22Rv1 (cell line): ENCODE measurements at regions not wholly inside any gene's neighbourhood (a gene's known extent, or its start where the extent isn't known, plus 50 kb on each side); places are given as distances from the start of the nearest gene placed in this dataset.

Experiments
- H3K27ac ChIP-seq: fragments of 450-650 bp; 2 replicates; pipeline ENCODE4 v1.5.1; 2017
- ZFX ChIP-seq: fragments of 450-650 bp; IDR thresholded peaks from 2 replicates; pipeline ENCODE4 v1.6.1; 2017; ENCODE audit warnings: antibody characterized with exemption, borderline replicate concordance
- TF ChIP-seq, protein P1 (sequence below): fragments of 450-650 bp; IDR thresholded peaks from 2 replicates; pipeline ENCODE4 v1.5.1; 2017; ENCODE audit warnings: mild to moderate bottlenecking

DNA sequence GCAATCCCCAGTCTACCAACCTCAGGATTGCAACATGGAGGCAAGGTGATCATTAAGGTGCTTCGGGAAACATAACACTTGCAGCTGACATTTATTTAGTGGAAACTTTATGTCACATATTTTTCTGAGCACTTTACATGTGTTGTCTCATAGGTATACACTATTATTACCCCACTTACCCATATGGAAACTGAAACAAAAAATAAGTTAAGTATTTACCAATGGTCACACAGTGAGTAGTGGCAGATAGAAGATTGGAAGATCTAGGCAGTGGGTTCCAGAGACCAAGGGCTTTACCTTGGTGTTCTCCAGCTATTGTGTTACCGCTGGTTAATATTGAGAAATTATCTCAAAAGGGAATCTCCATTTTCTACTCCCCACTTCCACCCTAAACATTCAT, 1279.1 kb upstream of the SORCS1 start:
- no peak overlapping the region for H3K27ac ChIP-seq
- TF ChIP-seq ZFX = no peak
- TF ChIP-seq, protein P1, sequence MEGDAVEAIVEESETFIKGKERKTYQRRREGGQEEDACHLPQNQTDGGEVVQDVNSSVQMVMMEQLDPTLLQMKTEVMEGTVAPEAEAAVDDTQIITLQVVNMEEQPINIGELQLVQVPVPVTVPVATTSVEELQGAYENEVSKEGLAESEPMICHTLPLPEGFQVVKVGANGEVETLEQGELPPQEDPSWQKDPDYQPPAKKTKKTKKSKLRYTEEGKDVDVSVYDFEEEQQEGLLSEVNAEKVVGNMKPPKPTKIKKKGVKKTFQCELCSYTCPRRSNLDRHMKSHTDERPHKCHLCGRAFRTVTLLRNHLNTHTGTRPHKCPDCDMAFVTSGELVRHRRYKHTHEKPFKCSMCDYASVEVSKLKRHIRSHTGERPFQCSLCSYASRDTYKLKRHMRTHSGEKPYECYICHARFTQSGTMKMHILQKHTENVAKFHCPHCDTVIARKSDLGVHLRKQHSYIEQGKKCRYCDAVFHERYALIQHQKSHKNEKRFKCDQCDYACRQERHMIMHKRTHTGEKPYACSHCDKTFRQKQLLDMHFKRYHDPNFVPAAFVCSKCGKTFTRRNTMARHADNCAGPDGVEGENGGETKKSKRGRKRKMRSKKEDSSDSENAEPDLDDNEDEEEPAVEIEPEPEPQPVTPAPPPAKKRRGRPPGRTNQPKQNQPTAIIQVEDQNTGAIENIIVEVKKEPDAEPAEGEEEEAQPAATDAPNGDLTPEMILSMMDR = no peak

GRCh38 chr10:108439397-108439796, 1274.9 kb upstream of the SORCS1 start:
- H3K27ac ChIP-seq = no peak overlapping the region
- TF ChIP-seq, protein P1 = no peak
- TF ChIP-seq ZFX = no peak

- H3K27ac ChIP-seq = no peak overlapping the region
- no peak for TF ChIP-seq ZFX
- TF ChIP-seq, protein P1 = no peak
Measured at GRCh38 chr10:108436096-108436495, 1271.6 kb upstream of the SORCS1 start.

DNA sequence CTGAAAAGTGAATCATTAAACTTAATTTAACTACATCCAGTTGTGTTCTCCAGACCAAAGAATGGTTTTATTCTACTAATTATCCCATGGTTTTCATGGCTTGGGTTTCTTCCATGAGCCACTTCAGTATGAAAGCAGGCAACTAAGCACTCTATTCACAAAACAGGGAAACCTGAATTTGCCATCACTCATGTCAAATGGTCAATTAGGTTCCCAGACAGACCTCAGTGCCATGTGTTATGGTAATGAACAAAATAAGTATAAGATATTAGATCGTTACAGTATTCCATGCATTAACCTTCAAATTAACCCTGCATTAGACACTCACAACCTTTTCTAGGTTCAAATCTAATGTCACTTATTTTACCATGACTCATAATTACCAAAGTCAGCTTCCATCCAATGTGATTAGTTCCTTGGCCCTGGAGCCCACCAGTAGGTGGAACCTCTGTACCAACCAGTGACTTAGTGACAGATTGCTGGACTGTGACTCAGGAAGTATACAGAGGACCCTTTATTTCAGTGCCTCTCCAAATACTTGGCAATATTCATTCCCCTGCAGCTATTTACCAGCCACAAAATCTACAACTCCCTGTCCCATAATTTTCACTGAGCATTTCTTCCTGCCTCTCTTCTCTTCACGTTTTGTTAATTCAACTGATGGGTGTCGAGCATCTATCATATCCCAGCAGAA, 1270.2 kb upstream of the SORCS1 start:
- H3K27ac ChIP-seq = no peak overlapping the region
- no peak for TF ChIP-seq ZFX
- TF ChIP-seq, protein P1 = no peak

DNA sequence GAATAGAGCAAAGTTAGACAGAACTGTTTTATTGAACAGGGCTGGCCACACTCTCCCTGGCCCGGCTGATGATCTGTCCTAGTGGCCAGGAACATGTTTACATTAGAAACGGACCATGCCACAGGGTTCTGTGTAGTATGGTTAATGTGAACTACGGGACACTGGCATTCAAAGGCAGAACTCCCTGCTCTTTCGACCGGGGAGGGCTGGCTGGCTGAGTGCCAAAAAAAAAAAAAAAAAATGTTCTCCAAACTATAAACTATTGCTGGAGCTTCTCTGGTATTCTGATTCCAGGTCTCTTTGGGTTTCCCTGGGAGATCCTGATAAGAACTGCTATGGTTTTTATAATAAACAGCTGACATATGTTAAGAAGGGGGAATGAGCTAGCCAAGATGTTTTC, 1262.6 kb upstream of the SORCS1 start:
- TF ChIP-seq, protein P1 = no peak
- TF ChIP-seq ZFX = no peak
- no peak overlapping the region for H3K27ac ChIP-seq

GRCh38 chr10:108425283-108425964, 1260.9 kb upstream of the SORCS1 start:
- TF ChIP-seq ZFX = no peak
- TF ChIP-seq, protein P1 = no peak
- no peak overlapping the region for H3K27ac ChIP-seq

- H3K27ac ChIP-seq = no peak overlapping the region
- TF ChIP-seq ZFX = no peak
- TF ChIP-seq, protein P1 = no peak
Measured at GRCh38 chr10:108424656-108425055, 1260.2 kb upstream of the SORCS1 start.
